GM10248 (cell line): ENCODE measurements at regions not wholly inside any gene's neighbourhood (a gene's known extent, or its start where the extent isn't known, plus 50 kb on each side); places are given as distances from the start of the nearest gene placed in this dataset.

Experiments
- CTCF ChIA-PET: fragments of 300-600 bp; sonication (Branson Sonifier 250); formaldehyde crosslinking; extraction: SDS; loops from one replicate; lab custom pipeline; 2021; ENCODE audit warnings: antibody characterized with exemption; lab: Yijun Ruan, JAX
- POLR2A ChIA-PET: fragments of 350-650 bp; sonication (Branson Sonifier 250); formaldehyde crosslinking; extraction: SDS; loops from one replicate; lab custom pipeline; 2020; ENCODE audit warnings: antibody characterized with exemption; lab: Yijun Ruan, JAX
- DNase-seq: peaks from one replicate; pipeline ENCODE4 v3.0.0; 2012; ENCODE audit errors: extremely low spot score
- CTCF ChIP-seq: IDR thresholded peaks from 2 replicates; pipeline ENCODE4 v1.5.1; 2012; ENCODE audit warnings: mild to moderate bottlenecking, low read depth; ENCODE audit errors: extremely low read depth, missing control alignments, control extremely low read depth

- DNase-seq, result no peak
- POLR2A ChIA-PET, result no interaction called here
- CTCF ChIA-PET, result interaction anchor here (0.9 to 1.0 kb wide), 2 partner anchors 15 to 152 kb away, joined by 3 read pairs; no protein-coding TSS in a partner anchor
- TF ChIP-seq CTCF, result no peak
These were observed 237.4 kb upstream of the GMDS start for GRCh38 chr6:2482773-2483172.

DNA sequence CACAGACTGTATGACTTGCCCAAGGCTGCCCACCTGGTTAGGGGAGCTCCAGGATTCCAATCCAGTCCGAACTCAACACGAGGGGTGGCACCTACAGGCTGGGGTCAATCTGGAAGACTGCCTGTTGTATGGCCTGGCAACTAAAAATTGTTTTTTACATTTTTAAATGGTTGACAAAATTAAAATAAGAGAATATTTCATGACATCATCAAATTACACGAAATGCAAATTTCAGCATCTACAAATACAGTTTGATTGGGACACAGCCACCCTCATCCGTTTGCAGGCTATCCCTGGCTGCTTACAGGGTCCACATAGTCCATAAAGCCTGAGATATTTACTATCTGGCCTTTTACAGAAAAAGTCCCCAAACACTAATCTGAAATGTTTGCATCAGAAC is 235.9 kb upstream of the GMDS start:
- CTCF ChIA-PET, result interaction anchor here (1.4 kb wide), 1 partner anchor 33 kb away, joined by 3 read pairs; no protein-coding TSS in a partner anchor

GRCh38 chr6:2480267-2480966 is 235.0 kb upstream of the GMDS start:
- no peak for DNase-seq
- no peak for TF ChIP-seq CTCF
- ChIA-PET CTCF (no interaction called here), POLR2A (no interaction called here)

More for the DNA sequence above, 235.9 kb upstream of the GMDS start:
- POLR2A ChIA-PET, result no interaction called here
- TF ChIP-seq CTCF, result no peak
- DNase-seq, result no peak

DNA sequence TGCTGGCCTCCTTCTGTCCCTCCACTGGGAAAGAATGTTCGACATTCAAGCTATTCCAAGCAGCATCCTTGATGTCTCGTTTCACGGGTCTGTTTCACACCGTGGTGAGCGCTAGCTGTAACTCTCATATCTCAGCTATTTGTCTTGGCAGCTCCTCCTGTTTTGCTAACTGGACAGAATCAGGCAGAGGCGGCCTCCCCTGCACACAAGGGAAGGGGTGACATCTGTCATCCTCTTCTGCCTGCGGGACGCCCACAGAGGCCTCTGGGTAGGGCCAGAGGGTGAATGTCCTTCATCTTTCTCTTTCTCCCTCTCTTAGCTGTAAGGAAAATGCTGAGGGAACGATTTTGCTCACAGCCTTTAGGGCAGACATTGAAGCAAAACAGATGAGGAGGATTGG is 232.8 kb upstream of the GMDS start:
- CTCF ChIA-PET, result no interaction called here
- no peak for DNase-seq
- TF ChIP-seq CTCF, result no peak
- POLR2A ChIA-PET, result no interaction called here

- no peak for DNase-seq
- CTCF ChIA-PET, result no interaction called here
- no peak for TF ChIP-seq CTCF
- POLR2A ChIA-PET, result no interaction called here
These were observed 232.3 kb upstream of the GMDS start for GRCh38 chr6:2477666-2478065.

DNA sequence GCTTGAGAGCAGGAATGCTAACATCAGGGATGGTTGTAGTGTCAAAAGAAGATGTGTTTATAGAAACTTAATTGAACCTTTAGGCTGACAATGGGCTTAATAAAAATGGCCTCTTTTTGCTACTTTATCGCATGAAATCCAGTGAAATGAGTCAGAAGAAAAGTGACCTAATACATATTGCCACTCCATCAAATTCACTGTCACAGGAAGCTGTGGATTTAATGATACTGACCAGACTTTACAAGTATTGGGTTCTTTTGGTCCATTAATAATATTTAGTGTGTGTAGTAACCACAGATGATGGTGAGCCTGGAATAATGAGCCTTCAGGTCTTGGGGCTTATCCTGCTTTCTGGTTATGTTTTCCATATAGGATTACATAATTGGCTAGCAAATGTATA is 231.8 kb upstream of the GMDS start:
- DNase-seq, result no peak
- ChIA-PET CTCF (no interaction called here), POLR2A (no interaction called here)
- no peak for TF ChIP-seq CTCF
